IMR-90 (cell line): ENCODE measurements at regions not wholly inside any gene's neighbourhood (a gene's known extent, or its start where the extent isn't known, plus 50 kb on each side); places are given as distances from the start of the nearest gene placed in this dataset.

Experiments used
- ATAC-seq: fragments of 200-7000 bp; cut with Tn5 transposase; 2 replicates; pipeline ENCODE4 v1.9.1; 2020; ENCODE audit warnings: low read depth, mild to moderate bottlenecking, moderate library complexity
- BruUV-seq: library from RNA; stranded (reverse); fragments of 400-500 nt; replicated peaks from 2 replicates; lab custom pipeline; 2021; lab: Mats Ljungman, UMichigan
- CTCF ChIA-PET: fragments of 300-600 bp; formaldehyde crosslinking; extraction: SDS; loops from one replicate; lab custom pipeline; 2021; ENCODE audit warnings: antibody characterized with exemption; lab: Yijun Ruan, JAX
- POLR2A ChIA-PET: fragments of 300-600 bp; sonication (Branson Sonifier 250); formaldehyde crosslinking; loops from one replicate; lab custom pipeline; 2022; ENCODE audit warnings: antibody characterized with exemption; ENCODE audit not compliant: unreplicated experiment; lab: Charles Lee
- DNase-seq: peaks from one replicate; pipeline ENCODE4 v3.0.0; 2013
- H2AFZ ChIP-seq: replicated peaks from 2 replicates; pipeline ENCODE3; 2013; ENCODE audit warnings: low read length, mild to moderate bottlenecking; ENCODE audit not compliant: poor library complexity
- H2AK5ac ChIP-seq: 2 replicates; pipeline ENCODE4 v1.6.1; 2013; ENCODE audit warnings: low read depth, low read length, inconsistent platforms
- H2AK9ac ChIP-seq: replicated peaks from 2 replicates; pipeline ENCODE3; 2013; ENCODE audit warnings: mild to moderate bottlenecking, low read depth, low read length, moderate library complexity; ENCODE audit not compliant: poor library complexity
- H2BK120ac ChIP-seq: 2 replicates; pipeline ENCODE4 v1.6.1; 2013; ENCODE audit warnings: low read depth, low read length, inconsistent platforms
- H2BK15ac ChIP-seq: 3 replicates; pipeline ENCODE4 v1.6.1; 2013; ENCODE audit warnings: low read depth, low read length, inconsistent platforms
- H2BK20ac ChIP-seq: 2 replicates; pipeline ENCODE4 v1.6.1; 2013; ENCODE audit warnings: low read depth, mild to moderate bottlenecking, inconsistent platforms, low read length, moderate library complexity
- H2BK5ac ChIP-seq: 2 replicates; pipeline ENCODE4 v1.6.1; 2013; ENCODE audit warnings: mild to moderate bottlenecking, low read depth, low read length, inconsistent platforms; ENCODE audit not compliant: poor library complexity, severe bottlenecking
- H3K14ac ChIP-seq: replicated peaks from 2 replicates; pipeline ENCODE4 v1.6.1; 2013; ENCODE audit warnings: low read depth, low read length, inconsistent platforms
- H3K18ac ChIP-seq: 2 replicates; pipeline ENCODE4 v1.6.1; 2013; ENCODE audit warnings: low read depth, low read length, control low read depth
- H3K23ac ChIP-seq: 2 replicates; pipeline ENCODE4 v1.6.1; 2013; ENCODE audit warnings: low read depth, low read length, inconsistent platforms
- H3K27ac ChIP-seq: 2 replicates; pipeline ENCODE4 v1.5.1; 2013; ENCODE audit warnings: mild to moderate bottlenecking, control low read depth, low read length; ENCODE audit not compliant: insufficient read depth
- H3K27me3 ChIP-seq: 2 replicates; pipeline ENCODE4 v1.6.1; 2013; ENCODE audit warnings: low read length; ENCODE audit not compliant: control insufficient read depth, insufficient read depth
- H3K36me3 ChIP-seq: 2 replicates; pipeline ENCODE4 v1.6.1; 2013; ENCODE audit warnings: low read length, mixed read lengths; ENCODE audit not compliant: control insufficient read depth, insufficient read depth
- H3K4ac ChIP-seq: 2 replicates; pipeline ENCODE4 v1.6.1; 2013; ENCODE audit warnings: low read depth, low read length, inconsistent platforms
- H3K4me1 ChIP-seq: 2 replicates; pipeline ENCODE4 v1.6.1; 2013; ENCODE audit warnings: low read length, mixed read lengths; ENCODE audit not compliant: control insufficient read depth, insufficient read depth
- H3K4me2 ChIP-seq: 2 replicates; pipeline ENCODE4 v1.6.1; 2013; ENCODE audit warnings: low read depth, mild to moderate bottlenecking, control low read depth, low read length, moderate library complexity
- H3K4me3 ChIP-seq: 2 replicates; pipeline ENCODE4 v1.5.1; 2013; ENCODE audit warnings: low read depth, mild to moderate bottlenecking, control low read depth, low read length, moderate library complexity; ENCODE audit not compliant: insufficient read depth
- H3K56ac ChIP-seq: 2 replicates; pipeline ENCODE4 v1.6.1; 2013; ENCODE audit warnings: low read length, inconsistent platforms; ENCODE audit not compliant: insufficient read depth; ENCODE audit errors: extremely low read depth
- H3K79me1 ChIP-seq, 2 experiments: 2 replicates each; pipeline ENCODE4 v1.6.1; 2013; ENCODE audit warnings: low read length in 2 of 2, inconsistent platforms in 1 of 2, low read depth in 1 of 2
- H3K9ac ChIP-seq: 2 replicates; pipeline ENCODE4 v1.6.1; 2013; ENCODE audit warnings: low read depth, low read length, control low read depth
- H3K9me1 ChIP-seq: 2 replicates; pipeline ENCODE4 v1.6.1; 2013; ENCODE audit warnings: low read length, inconsistent platforms; ENCODE audit not compliant: insufficient read depth
- H3K9me3 ChIP-seq: 2 replicates; pipeline ENCODE4 v1.6.1; 2013; ENCODE audit warnings: low read length; ENCODE audit not compliant: control insufficient read depth, insufficient read depth
- H4K20me1 ChIP-seq: 2 replicates; pipeline ENCODE4 v1.6.1; 2013; ENCODE audit warnings: low read length, inconsistent platforms; ENCODE audit not compliant: insufficient read depth
- H4K5ac ChIP-seq: 2 replicates; pipeline ENCODE4 v1.6.1; 2013; ENCODE audit warnings: mild to moderate bottlenecking, low read depth, low read length, control low read depth
- H4K8ac ChIP-seq, 2 experiments: 2 replicates each; pipeline ENCODE4 v1.6.1; 2013; ENCODE audit warnings: low read depth in 2 of 2, low read length in 2 of 2, control low read depth in 1 of 2, inconsistent platforms in 1 of 2
- H4K91ac ChIP-seq: 2 replicates; pipeline ENCODE4 v1.6.1; 2013; ENCODE audit warnings: low read depth, low read length, inconsistent platforms; ENCODE audit not compliant: insufficient read depth
- BHLHE40 ChIP-seq: fragments of 150-350 bp; IDR thresholded peaks from 2 replicates; pipeline ENCODE4 v1.6.1; 2016; ENCODE audit warnings: mild to moderate bottlenecking, low read depth, low read length
- CEBPB ChIP-seq: IDR thresholded peaks from 2 replicates; pipeline ENCODE4 v1.6.1; 2012; ENCODE audit warnings: low read depth, low read length, improper control_type of control experiment
- CHD1 ChIP-seq: IDR thresholded peaks from 2 replicates; pipeline ENCODE4 v1.6.1; 2012; ENCODE audit warnings: low read depth, low read length, improper control_type of control experiment
- CTCF ChIP-seq: conservative IDR thresholded peaks from 2 replicates; pipeline ENCODE4 v1.5.1; 2012; ENCODE audit warnings: mild to moderate bottlenecking, low read depth, low read length, improper control_type of control experiment
- FOS ChIP-seq: fragments of 150-350 bp; IDR thresholded peaks from 2 replicates; pipeline ENCODE4 v1.6.1; 2016; ENCODE audit warnings: low read depth, low read length
- MAFK ChIP-seq: IDR thresholded peaks from 2 replicates; pipeline ENCODE4 v1.6.1; 2012; ENCODE audit warnings: low read depth, low read length, improper control_type of control experiment
- MAZ ChIP-seq: IDR thresholded peaks from 2 replicates; pipeline ENCODE4 v1.6.1; 2012; ENCODE audit warnings: low read depth, mild to moderate bottlenecking, low read length, improper control_type of control experiment, moderate library complexity, borderline replicate concordance
- MXI1 ChIP-seq: IDR thresholded peaks from 2 replicates; pipeline ENCODE4 v1.6.1; 2012; ENCODE audit warnings: low read depth, mild to moderate bottlenecking, low read length, moderate library complexity, borderline replicate concordance
- NFE2L2 ChIP-seq: fragments of 150-350 bp; IDR thresholded peaks from 2 replicates; pipeline ENCODE4 v1.6.1; 2016; ENCODE audit warnings: low read depth, mild to moderate bottlenecking, low read length
- POLR2A ChIP-seq: IDR thresholded peaks from 2 replicates; pipeline ENCODE4 v1.6.1; 2012; ENCODE audit warnings: mild to moderate bottlenecking, low read depth, low read length
- RAD21 ChIP-seq: IDR thresholded peaks from 2 replicates; pipeline ENCODE4 v1.6.1; 2012; ENCODE audit warnings: low read length, improper control_type of control experiment
- RCOR1 ChIP-seq: IDR thresholded peaks from 2 replicates; pipeline ENCODE4 v1.6.1; 2012; ENCODE audit warnings: mild to moderate bottlenecking, low read length, improper control_type of control experiment; ENCODE audit not compliant: insufficient replicate concordance
- RFX5 ChIP-seq: IDR thresholded peaks from 2 replicates; pipeline ENCODE4 v1.8.0; 2012; ENCODE audit warnings: low read depth, mild to moderate bottlenecking, low read length, moderate library complexity
- SMC3 ChIP-seq: fragments of 150-350 bp; IDR thresholded peaks from 2 replicates; pipeline ENCODE4 v1.6.1; 2016; ENCODE audit warnings: low read depth, mild to moderate bottlenecking, antibody characterized with exemption, low read length, moderate library complexity
- WGBS, 2 experiments: methylation state at CpG; one replicate each; pipeline versions ENCODE4 v1.1.5 to v1.1.7; 2013; ENCODE audit warnings: missing lambda C conversion rate in 2 of 2; ENCODE audit not compliant: insufficient read length in 1 of 2; ENCODE audit errors: extremely low coverage in 2 of 2; 5-methylcytosine and 5-hydroxymethylcytosine counted together
- dilution Hi-C: fragments of 300-500 bp; cut with HindIII; formaldehyde crosslinking; loops from one replicate; pipeline ENCODE4 v1.14.3; 2018; ENCODE audit warnings: low sequenced_read_pairs; ENCODE audit not compliant: unreplicated experiment
- in situ Hi-C: fragments of 300-500 bp; cut with MboI; formaldehyde crosslinking; loops from 3 replicates; pipeline ENCODE4 v1.14.3; 2019; ENCODE audit warnings: low sequenced_read_pairs, inconsistent platforms, mixed read lengths
- intact Hi-C: fragments of 100-400 bp; cut with micrococcal nuclease; formaldehyde crosslinking; loops from 2 replicates; pipeline ENCODE4 v1.10.0; 2022
- TF ChIP-seq, protein P1 (sequence below): fragments of 150-350 bp; IDR thresholded peaks from 2 replicates; pipeline ENCODE4 v1.6.1; 2016; ENCODE audit warnings: low read depth, mild to moderate bottlenecking, low read length, moderate library complexity, borderline replicate concordance
- TF ChIP-seq, protein P2 (sequence below): fragments of 150-350 bp; IDR thresholded peaks from 2 replicates; pipeline ENCODE4 v1.6.1; 2017; ENCODE audit warnings: mild to moderate bottlenecking, antibody characterized with exemption, low read length, low read depth

DNA sequence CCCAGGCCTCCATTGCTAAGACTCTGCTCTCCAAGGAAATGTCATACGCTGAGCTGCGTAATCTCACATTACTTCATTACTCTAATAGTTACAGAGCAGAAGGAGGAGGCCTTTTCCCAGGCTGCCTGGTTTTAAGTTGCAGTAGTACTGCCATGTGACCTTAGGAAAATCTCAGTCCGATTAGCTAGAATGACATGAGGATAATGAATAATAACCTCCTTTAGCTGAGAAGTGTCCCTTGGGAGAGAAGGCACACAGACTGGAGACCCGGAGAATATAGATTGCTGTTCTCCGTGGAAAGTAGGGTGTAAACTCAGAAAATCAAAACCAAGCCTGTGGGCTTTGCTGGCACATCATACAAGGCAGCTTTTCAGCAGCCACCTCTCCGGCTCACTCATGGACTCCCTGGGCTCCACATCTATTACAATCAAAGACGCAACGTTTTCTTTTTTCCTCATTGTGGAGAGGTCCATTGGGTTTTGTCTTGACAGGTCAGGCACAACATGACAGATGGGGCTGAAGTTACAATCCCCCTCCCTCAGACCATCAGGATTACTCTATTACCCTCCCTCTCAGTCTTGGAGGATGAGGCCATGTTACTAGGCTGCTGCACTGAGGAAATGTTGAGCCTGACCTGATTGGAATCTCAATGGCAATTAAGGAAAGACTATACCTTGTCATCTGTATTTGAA lies 134.8 kb upstream of the MB21D2 start:
- no peak overlapping the region for H3K18ac ChIP-seq
- 0 out of 2 replicates have a peak, but pooled peaks cover 2% of the 10 kb centered on the region for H3K27me3 ChIP-seq
- no peak overlapping the region for H2BK20ac ChIP-seq
- WGBS, 2 experiments = no CpG with 5 or more reads among the region's 8 CpGs
- no peak overlapping the region for H4K5ac ChIP-seq
- H3K9ac ChIP-seq = no peak overlapping the region
- dilution Hi-C loops = no loop called here
- no peak overlapping the region for H2AK5ac ChIP-seq
- no peaks in the 10 kb centered on the region for H3K79me1 ChIP-seq
- intact Hi-C loops = no loop called here
- H3K4ac ChIP-seq = no peak overlapping the region
- H4K8ac ChIP-seq = no peak overlapping the region
- ChIA-PET POLR2A (no interaction called here), CTCF (no interaction called here)
- H3K14ac ChIP-seq = no peak overlapping the region
- BruUV-seq = no TSS peak
- no peak overlapping the region for H3K4me2 ChIP-seq
- no peak overlapping the region for H2AFZ ChIP-seq
- H3K4me3 ChIP-seq = no peak overlapping the region
- no peak overlapping the region for H2BK5ac ChIP-seq
- no peaks in the 10 kb centered on the region for H3K36me3 ChIP-seq
- H2AK9ac ChIP-seq = no peak overlapping the region
- no peak overlapping the region for H4K91ac ChIP-seq
- H3K23ac ChIP-seq = no peak overlapping the region
- no peaks in the 10 kb centered on the region for H3K4me1 ChIP-seq
- no peaks in the 10 kb centered on the region for H3K9me3 ChIP-seq
- no peaks in the 10 kb centered on the region for H4K20me1 ChIP-seq
- TF ChIP-seq RFX5 = no peak
- TF ChIP-seq, protein P1, sequence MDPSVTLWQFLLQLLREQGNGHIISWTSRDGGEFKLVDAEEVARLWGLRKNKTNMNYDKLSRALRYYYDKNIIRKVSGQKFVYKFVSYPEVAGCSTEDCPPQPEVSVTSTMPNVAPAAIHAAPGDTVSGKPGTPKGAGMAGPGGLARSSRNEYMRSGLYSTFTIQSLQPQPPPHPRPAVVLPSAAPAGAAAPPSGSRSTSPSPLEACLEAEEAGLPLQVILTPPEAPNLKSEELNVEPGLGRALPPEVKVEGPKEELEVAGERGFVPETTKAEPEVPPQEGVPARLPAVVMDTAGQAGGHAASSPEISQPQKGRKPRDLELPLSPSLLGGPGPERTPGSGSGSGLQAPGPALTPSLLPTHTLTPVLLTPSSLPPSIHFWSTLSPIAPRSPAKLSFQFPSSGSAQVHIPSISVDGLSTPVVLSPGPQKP = no peak
- no peak for TF ChIP-seq NFE2L2
- no peak for TF ChIP-seq BHLHE40
- TF ChIP-seq, protein P2, sequence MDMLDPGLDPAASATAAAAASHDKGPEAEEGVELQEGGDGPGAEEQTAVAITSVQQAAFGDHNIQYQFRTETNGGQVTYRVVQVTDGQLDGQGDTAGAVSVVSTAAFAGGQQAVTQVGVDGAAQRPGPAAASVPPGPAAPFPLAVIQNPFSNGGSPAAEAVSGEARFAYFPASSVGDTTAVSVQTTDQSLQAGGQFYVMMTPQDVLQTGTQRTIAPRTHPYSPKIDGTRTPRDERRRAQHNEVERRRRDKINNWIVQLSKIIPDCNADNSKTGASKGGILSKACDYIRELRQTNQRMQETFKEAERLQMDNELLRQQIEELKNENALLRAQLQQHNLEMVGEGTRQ = no peak
- TF ChIP-seq CEBPB = no peak
- no peak for TF ChIP-seq FOS
- no peak for TF ChIP-seq RAD21
- TF ChIP-seq MAFK = no peak
- no peak for TF ChIP-seq CTCF
- TF ChIP-seq RCOR1 = no peak
- no peak for TF ChIP-seq SMC3
- TF ChIP-seq POLR2A = no peak
- no peak for TF ChIP-seq CHD1
- no peak for TF ChIP-seq MAZ
- TF ChIP-seq MXI1 = no peak
- no peak for ATAC-seq
- no peak overlapping the region for H2BK120ac ChIP-seq
- no peak overlapping the region for H3K27ac ChIP-seq
- H3K56ac ChIP-seq = no peak overlapping the region
- no peak for DNase-seq
- no peaks in the 10 kb centered on the region for H3K9me1 ChIP-seq
- no peak overlapping the region for H2BK15ac ChIP-seq
- in situ Hi-C loops = no loop called here
